HCT116 (cell line): ENCODE measurements at regions not wholly inside any gene's neighbourhood (a gene's known extent, or its start where the extent isn't known, plus 50 kb on each side); places are given as distances from the start of the nearest gene placed in this dataset.

ENCODE experiments used
- TF ChIP-seq, protein P1 (sequence below), 3 experiments: fragments of 200-600 bp in 1 of 3; sonication (generic) in 1 of 3; IDR thresholded peaks in 2 of 3; conservative IDR thresholded peaks in 1 of 3; 2 replicates each; pipeline ENCODE4 v1.5.1; 2012 to 2017; ENCODE audit warnings: low read depth in 2 of 3, low read length in 2 of 3, antibody characterized with exemption in 1 of 3, borderline replicate concordance in 1 of 3, control low read depth in 1 of 3, mild to moderate bottlenecking in 1 of 3, mixed read lengths in 1 of 3, mixed run types in 1 of 3, moderate library complexity in 1 of 3; ENCODE audit not compliant: insufficient read depth in 1 of 3
- TF ChIP-seq, protein P2 (sequence below): IDR thresholded peaks from 2 replicates; pipeline ENCODE4 v1.6.1; 2012

DNA sequence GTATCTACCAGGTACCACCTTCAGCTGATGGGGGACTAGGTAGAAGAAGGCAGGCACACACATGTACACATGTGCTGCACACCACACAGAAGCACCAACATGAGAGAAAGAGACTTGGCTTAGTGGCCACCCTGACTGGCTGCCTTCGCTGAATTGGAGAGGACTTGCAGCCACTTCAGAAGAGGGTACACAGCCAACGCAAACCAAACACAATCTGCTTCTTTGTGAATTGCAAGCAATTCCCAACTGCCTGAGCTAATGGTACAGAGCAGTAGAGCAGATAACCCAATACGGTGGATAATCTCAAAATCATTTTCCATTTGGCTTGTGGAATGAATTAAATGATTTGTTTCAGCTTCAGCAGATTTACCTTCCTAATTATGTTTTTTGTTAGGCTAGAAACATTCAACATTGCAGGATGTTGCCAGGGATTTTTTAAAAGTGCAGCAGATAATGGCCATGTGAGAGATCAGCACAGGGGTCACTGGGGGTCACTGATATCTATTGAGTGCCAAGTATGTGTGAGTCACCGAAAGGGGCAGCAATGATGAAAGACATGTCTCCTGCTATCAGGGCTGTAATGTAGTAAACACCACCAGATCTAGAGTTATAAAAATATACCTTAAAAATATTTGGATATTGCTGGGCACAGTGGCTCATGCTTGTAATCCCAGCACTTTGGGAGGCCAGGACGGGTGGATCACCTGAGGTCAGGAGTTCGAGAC lies 652.6 kb downstream of the BCL11A start:
- TF ChIP-seq, protein P1, sequence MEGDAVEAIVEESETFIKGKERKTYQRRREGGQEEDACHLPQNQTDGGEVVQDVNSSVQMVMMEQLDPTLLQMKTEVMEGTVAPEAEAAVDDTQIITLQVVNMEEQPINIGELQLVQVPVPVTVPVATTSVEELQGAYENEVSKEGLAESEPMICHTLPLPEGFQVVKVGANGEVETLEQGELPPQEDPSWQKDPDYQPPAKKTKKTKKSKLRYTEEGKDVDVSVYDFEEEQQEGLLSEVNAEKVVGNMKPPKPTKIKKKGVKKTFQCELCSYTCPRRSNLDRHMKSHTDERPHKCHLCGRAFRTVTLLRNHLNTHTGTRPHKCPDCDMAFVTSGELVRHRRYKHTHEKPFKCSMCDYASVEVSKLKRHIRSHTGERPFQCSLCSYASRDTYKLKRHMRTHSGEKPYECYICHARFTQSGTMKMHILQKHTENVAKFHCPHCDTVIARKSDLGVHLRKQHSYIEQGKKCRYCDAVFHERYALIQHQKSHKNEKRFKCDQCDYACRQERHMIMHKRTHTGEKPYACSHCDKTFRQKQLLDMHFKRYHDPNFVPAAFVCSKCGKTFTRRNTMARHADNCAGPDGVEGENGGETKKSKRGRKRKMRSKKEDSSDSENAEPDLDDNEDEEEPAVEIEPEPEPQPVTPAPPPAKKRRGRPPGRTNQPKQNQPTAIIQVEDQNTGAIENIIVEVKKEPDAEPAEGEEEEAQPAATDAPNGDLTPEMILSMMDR (IDR thresholded peaks at IDR 0.05 in 2 of 3, conservative IDR thresholded peaks at IDR 0.05 in 1 of 3; ENCODE audit: borderline replicate concordance in 1 of 3, insufficient read depth in 1 of 3, low read depth in 2 of 3, low read length in 2 of 3) = no peak
- TF ChIP-seq, protein P2, sequence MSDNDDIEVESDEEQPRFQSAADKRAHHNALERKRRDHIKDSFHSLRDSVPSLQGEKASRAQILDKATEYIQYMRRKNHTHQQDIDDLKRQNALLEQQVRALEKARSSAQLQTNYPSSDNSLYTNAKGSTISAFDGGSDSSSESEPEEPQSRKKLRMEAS = no peak
